HG02610 (cell line): ENCODE measurements at regions not wholly inside any gene's neighbourhood (a gene's known extent, or its start where the extent isn't known, plus 50 kb on each side); places are given as distances from the start of the nearest gene placed in this dataset.

Experiments
- ATAC-seq: cut with Tn5 transposase; IDR thresholded peaks from one replicate; pipeline ENCODE4 v1.9.1; 2021; ENCODE audit warnings: mild to moderate bottlenecking, moderate library complexity; ENCODE audit not compliant: unreplicated experiment

DNA sequence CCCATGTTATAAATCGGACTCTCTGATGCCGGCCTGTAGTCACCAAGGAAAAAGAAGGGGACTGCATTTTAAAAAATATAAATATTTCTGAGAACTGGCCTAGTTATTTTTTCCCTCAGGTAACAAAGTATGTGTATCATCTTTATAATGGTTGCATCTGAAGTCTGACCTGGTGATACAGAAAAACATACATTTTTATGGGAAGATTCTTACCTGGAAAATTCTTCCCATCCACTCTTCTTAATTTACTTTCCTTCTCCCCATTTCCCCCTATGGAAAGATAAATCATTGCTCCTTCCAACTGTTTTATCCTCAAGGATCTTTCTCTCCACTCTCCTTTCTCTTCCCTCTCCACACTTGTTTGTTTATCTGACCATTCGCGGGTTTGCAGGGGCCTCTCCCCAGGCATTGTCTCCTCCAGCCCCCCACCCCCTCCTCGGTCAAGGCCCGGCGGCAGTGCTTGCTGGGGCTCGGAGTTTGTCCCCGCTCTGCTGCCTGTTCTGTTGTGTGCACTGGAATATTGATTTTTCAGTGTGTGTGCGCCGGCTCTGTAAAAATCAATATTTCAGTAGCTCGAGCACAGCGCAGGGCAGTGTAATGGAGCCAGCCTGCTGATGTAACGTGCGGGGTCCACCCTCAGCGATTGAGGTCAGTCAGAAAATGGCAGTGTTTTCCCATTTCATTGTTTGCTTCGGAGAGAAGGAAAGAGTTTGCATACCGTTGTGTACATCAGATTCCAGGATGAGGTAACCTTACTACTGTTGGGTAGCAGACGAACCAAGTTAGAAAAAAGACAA is 199.5 kb upstream of the NFE2L3 start:
- no peak for ATAC-seq

- ATAC-seq, result no peak
Measured at GRCh38 chr7:25953859-25954258, 198.1 kb upstream of the NFE2L3 start.

DNA sequence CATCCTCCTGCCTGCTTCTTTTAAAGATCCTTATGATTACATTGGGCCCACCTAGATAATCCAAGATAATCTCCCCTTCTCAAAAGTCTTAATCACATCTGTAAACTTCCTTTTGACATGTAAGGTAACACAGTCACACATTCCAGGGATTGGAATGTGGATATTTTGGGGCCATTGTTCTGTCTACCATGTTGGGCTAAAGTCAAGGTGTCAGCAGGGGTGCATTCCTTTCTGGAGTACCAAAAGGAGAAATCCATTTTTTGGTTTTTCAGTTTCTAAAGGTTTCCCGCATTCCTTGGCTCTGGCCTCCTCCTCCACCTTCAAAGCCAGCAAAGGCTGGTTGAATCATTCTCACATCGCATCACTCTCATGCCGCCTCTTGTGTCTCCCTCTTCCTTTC is 197.6 kb upstream of the NFE2L3 start:
- ATAC-seq, result no peak

- ATAC-seq, result no peak
Measured at GRCh38 chr7:25959168-25959734, 192.7 kb upstream of the NFE2L3 start.

GRCh38 chr7:25963733-25964132 is 188.3 kb upstream of the NFE2L3 start:
- no peak for ATAC-seq

- ATAC-seq, result peak; percentile 33
Measured at GRCh38 chr7:25964483-25964991, 187.5 kb upstream of the NFE2L3 start.

DNA sequence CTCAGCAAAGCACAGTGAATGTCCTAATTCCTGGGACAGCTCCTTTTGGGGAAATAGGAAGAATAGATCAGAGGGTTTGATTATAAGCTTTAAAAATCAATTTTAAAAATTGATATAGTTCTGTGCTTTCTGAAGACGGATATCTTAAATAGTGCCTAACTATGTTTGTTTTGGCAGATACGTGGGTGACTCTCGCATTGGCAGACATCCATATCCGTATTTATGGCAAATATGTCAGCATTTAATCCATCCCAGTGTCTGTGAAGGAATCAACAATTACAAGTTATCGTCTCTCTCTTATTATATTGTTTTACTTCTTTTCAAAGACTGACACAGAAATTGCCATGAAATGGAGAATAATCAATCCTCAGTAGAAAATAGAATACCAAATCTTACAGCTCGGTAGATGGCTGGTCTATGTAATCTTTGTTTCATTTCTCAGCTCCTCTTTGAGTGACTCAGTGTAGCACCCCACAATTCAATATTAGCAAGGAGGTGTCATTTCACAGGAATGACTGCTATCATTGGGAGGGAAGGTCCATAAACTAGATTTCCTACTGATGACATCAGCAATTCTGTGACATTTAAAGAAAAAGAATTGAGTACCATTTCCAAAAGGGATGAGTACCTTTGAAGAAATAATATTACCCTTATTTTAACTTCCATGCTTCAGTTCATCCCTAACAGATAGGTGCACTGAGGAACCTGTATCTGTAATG is 186.4 kb upstream of the NFE2L3 start:
- no peak for ATAC-seq

- no peak for ATAC-seq
Measured at GRCh38 chr7:25966469-25966868, 185.5 kb upstream of the NFE2L3 start.

- peak; percentile 28 for ATAC-seq
Measured at GRCh38 chr7:25967278-25968204, 184.5 kb upstream of the NFE2L3 start.

DNA sequence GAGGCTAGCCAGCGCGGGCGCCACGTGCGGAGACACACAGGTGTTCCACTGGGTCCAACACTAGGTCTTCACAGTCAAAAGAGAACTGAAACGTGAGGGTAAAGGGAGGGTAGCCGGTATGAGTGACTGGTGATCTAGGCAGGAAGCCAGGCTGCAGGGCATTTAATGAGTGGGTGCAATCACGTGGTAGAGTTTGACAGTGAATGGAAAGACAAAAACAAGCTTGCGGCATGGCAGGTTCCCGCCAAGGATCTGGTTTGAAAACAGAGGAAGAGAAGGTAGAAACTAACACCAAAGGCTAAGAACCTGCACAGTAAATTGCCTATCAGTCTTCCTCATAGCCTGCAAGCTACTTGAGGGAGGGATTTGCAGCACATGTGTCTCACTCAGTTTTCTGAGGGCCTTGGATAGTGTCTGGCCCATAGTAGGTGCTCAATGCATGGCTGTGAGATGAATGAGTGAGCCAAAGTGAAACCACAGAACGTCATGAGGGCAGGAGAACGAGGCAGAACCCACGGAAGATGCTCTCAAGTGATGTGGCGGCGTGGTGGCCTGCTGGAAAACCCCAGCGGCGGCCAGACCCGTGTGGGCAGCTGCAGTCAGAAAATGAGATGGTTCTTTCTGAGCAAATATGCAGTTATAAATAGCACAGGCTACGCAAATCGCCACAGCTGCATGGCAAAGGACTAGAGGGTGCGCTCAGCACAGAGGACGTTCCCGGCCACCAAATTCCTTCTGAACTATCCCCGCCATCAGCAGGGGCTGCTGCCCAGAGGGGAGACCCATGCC is 183.6 kb upstream of the NFE2L3 start:
- peak; percentile 62 for ATAC-seq

DNA sequence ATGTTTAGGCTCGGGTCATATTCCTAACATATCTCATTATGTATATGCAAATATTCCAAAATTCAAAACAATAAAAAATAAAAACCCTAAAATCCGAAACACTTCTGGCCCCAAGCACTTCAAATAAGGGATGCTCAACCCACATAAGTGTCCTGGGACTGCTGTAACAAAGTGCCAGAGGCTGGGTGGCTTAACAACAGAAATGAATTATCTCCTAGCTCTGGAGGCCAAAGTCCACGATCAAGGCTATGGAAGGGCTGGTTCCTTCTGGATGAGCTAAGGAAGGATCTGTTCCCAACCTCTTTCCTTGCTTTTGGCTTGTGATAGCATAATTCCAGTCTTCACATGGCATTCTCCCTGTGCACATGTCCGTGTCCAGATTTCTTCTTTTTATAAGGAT is 181.6 kb upstream of the NFE2L3 start:
- ATAC-seq, result no peak

DNA sequence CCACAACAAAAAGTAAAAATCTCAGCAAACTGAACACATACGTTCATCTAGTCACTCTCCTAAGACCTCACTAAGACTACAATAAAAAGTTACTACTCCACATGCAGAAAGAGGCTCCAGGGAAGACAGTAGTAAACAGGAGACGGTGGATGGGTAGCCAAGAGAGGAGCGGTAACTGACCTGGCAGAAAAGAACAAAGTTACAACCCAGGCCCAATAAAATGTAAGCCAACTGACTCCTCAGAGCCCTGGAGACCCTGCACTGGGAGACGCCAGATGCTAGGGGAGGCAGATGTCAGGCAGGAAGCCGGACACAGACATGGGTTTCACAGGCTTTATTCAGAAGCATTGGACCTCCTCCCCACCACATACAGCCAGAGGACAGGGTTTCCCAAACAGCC is 181.1 kb upstream of the NFE2L3 start:
- ATAC-seq, result no peak

DNA sequence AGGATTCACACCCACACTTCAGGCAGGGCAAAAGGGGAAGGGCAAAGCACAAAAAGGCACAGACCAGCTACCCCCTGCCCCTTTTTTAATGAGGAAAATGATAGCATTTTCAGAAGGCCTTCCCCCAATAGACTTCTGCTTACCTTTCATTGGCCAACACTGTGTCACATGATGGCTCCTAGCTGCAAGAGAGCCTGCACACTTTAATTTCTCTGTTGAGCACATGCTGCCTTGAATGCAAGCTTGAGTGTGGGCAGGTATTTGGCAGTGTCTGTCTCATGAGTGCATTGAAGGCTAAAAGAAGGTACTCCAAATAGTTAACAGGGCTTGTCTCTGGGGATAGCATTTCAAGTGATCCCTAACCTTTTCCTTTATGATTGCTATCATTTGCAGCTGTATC is 175.4 kb upstream of the NFE2L3 start:
- no peak for ATAC-seq

GRCh38 chr7:25978466-25978865 is 173.5 kb upstream of the NFE2L3 start:
- ATAC-seq, result no peak

DNA sequence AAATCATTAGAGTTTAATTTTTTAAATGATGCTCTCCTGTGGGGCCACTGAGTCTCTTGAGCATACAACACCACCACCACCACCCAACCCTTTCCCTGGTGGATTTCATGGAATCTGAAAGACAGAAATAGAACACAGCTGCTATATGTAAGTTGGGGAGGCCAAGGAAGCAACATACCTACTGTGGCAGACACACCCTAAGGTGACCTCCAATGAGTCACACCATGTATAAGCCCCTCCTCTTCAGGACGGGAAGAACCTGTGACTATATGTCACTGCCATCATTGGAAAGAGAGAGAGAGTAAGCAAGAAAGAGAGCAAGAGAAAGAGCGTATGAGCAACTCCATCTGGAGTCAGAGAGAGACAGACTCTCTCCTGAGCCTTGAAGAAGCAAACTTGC is 172.4 kb upstream of the NFE2L3 start:
- no peak for ATAC-seq

GRCh38 chr7:25982684-25983083 is 169.3 kb upstream of the NFE2L3 start:
- no peak for ATAC-seq

DNA sequence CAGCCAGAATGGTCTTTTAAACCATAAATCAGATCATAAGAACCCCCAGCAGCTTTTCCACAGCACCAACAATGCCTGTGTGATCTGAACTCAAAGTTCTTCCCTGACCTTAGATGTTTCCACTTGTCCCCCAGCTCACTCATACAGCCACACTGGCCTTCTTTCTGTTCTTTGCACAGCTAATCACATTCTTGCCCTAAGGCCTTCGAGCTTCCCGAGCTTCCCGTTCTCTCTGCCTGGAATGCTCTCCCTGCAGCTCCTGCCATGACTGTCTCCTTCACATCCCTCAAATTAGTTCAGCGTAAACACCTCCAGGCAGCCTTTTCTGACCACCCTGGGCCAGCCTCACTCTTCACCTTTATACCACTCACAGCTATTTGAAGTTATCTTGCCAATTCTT is 166.8 kb upstream of the NFE2L3 start:
- no peak for ATAC-seq

- no peak for ATAC-seq
Measured at GRCh38 chr7:25988640-25989039, 163.4 kb upstream of the NFE2L3 start.

DNA sequence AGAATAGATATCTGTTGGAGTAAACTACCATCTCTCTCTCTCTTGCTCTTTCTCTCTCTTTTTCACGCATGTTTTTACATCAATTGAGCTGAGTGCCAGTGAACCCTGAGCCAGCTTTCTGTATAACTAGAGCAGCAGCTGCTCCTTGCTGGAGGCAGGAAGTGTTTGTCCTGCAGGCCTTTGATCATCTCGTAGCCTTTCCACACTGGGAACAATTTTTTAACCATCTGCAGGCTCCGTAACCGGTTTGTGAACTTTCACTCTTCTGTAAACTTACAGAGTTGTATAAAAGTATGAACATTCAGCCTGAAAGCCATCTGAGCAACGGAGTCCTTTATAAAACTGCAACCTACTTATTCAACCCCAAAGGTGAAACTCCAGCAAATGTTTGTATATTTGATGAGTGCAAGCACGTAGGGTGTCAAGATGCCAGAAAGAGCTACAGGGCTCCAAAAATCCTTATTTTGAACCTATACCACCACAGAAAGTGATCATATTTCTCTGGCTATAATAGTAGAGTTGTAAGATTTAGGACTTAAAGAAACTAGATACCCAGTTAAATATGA is 162.8 kb upstream of the NFE2L3 start:
- no peak for ATAC-seq
